ENCODE measurements at regions not wholly inside any gene's neighbourhood (a gene's known extent, or its start where the extent isn't known, plus 50 kb on each side); places are given as distances from the start of the nearest gene placed in this dataset.
A peak's percentile ranks its signal among the peaks of the same experiment; 100 is the strongest.
"Not testable (repeated sequence)": the region's sequence is repeated elsewhere in the genome, so short reads cannot be mapped to it uniquely, and the experiment has no call there.

GRCh38 chr12:70008944-70009343 lies 183.9 kb downstream of the MYRFL start:
- no peak for DNase-seq (ENCODE audit: low spot score)

DNA sequence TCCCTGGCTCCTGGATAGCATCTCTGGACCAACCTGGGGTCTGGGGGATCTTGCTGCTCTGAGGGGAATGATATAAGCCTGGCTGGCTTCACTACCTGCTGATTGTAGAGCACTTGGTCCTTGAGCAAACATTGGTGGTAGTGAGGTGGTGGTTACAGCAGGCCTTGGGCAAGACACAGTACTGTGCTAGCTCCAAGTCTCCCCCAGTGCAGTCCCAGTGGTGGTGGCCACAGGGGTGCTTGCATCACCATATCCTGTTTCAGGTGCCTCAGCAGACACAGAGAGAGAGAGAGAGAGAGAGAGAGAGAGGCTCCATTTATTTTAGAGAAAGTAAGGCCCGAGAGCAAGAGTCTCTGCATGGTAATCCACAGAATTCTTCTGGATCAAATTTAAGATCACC lies 186.3 kb downstream of the MYRFL start:
- DNase-seq (ENCODE audit: low spot score), result no peak

GRCh38 chr12:70013016-70013415 lies 188.0 kb downstream of the MYRFL start:
- DNase-seq (ENCODE audit: low spot score), result not testable (repeated sequence)

DNA sequence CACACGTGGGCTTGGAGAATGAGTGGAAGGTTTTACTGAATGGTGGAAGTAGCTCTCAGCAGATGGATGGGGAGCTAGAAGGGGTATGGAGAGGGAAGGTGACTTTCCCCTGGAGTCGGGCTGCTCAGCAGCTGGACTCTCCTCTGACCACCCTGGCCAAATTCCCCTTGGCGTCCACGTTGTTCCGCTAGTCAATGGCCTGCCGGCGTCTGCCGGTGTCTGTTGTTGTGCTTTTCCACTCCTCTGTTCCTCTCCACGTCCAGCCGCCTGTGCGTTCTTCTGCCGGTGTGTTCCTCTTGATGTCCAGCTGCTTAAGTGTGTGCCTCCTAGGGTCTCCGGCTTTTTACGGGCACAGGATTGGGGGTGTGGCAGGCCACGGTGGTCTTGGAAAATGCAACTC lies 203.5 kb downstream of the MYRFL start:
- DNase-seq (ENCODE audit: low spot score), result no peak

DNA sequence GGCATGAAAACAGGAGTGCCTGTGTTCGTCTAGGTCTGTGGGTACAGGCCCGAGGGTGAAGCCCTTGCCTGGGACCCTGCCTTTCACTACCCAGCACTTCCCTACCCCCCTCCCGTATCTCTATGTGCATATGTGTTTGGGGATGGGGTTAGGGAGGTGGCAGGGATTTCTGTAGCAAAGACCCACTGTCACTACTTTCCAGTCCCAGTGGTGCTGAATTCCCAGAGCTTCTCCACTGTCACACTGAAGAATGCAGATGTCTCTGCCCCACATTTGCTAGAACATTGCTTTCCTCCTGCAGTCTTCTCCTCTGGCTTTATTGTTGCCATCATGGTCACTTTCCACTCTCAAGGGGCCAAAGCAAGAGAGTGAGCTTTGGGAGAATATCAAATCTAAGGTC lies 203.9 kb downstream of the MYRFL start:
- DNase-seq (ENCODE audit: low spot score), result no peak

- DNase-seq (ENCODE audit: low spot score), result no peak
Measured at GRCh38 chr12:70031046-70031445, 206.0 kb downstream of the MYRFL start.

DNA sequence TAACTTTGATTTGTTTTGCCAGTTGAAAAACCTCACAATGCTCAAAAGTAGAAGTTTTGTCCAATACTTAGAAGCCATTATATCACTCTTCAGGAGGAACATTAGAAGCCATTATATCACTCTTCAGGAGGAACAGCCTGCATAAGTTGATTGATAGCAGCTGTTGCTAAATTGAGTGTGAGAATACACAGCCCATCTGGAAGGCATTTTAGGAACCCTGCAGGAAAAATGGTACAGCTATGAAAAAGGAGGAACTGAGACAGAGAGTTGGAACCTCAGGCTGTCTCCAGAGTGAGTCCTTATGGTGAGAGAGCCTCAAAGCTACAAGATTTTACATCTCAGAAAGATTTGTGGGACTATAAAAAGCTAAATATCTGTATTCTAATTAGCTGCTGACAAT lies 207.0 kb downstream of the MYRFL start:
- DNase-seq (ENCODE audit: low spot score), result no peak

DNA sequence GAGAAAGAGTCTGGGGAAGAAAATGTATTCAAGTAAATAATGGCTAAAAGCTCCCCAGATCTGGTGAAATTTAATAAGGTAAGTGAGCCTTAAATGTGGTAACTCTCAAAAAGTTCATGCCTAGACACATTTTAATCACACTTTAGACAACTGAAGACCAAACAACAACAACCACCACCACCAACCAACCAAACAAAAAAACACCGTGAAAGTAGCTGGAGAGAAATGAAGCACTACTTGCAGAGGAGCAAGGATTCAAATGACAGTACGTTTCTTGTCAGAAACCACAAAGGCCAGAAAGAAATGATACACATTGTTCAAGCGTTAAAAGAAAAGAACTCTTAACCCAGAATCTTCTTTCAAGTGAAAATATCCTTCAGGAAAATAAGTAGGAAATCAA lies 208.3 kb downstream of the MYRFL start:
- DNase-seq (ENCODE audit: low spot score), result no peak

DNA sequence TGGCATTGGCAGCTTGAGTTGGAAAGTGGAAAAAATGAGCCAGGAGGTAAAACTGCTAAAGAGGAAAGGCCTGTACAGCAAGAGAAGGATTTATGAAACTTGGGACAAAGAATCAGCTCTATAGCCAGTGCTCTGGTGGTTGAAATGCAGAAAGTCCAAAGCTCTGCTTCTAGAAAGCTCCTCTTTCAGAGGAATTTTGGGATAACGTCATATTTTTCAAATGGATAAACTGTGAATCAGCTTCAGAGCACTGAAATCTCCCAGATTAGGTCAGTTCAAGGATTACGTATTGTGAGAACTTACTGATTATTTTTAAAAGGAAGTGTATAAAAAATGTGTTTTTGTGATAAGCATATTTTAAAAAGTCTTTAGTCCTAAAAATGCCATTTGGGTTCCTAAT lies 203.1 kb upstream of the CNOT2 start:
- DNase-seq (ENCODE audit: low spot score), result no peak

DNA sequence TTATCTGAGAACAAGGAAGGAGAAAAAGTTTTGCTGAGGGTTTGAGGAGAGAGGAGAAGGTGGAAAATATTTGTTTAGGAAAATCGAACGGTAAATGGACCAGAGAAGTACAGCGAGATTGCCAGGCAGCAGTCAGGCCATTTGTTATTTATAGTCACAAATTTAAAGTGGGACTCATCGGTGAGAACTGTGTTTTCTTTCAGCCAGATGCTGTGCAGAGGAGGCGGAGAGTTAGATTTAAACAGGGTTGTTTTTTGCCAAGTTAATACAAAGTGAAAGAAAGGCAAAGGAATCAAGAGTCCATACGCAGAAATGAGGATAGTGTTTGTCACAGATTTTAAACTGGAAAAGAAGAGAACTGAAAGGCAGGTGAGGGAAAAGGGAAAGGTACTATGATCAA lies 200.6 kb upstream of the CNOT2 start:
- no peak for DNase-seq (ENCODE audit: low spot score)

- no peak for DNase-seq (ENCODE audit: low spot score)
Measured at GRCh38 chr12:70043490-70044138, 199.6 kb upstream of the CNOT2 start.

- DNase-seq (ENCODE audit: low spot score), result no peak
Measured at GRCh38 chr12:70044167-70044566, 199.1 kb upstream of the CNOT2 start.

- no peak for DNase-seq (ENCODE audit: low spot score)
Measured at GRCh38 chr12:70045036-70045435, 198.2 kb upstream of the CNOT2 start.

- no peak for DNase-seq (ENCODE audit: low spot score)
Measured at GRCh38 chr12:70045514-70045913, 197.7 kb upstream of the CNOT2 start.

- no peak for DNase-seq (ENCODE audit: low spot score)
Measured at GRCh38 chr12:70048521-70049250, 194.5 kb upstream of the CNOT2 start.

DNA sequence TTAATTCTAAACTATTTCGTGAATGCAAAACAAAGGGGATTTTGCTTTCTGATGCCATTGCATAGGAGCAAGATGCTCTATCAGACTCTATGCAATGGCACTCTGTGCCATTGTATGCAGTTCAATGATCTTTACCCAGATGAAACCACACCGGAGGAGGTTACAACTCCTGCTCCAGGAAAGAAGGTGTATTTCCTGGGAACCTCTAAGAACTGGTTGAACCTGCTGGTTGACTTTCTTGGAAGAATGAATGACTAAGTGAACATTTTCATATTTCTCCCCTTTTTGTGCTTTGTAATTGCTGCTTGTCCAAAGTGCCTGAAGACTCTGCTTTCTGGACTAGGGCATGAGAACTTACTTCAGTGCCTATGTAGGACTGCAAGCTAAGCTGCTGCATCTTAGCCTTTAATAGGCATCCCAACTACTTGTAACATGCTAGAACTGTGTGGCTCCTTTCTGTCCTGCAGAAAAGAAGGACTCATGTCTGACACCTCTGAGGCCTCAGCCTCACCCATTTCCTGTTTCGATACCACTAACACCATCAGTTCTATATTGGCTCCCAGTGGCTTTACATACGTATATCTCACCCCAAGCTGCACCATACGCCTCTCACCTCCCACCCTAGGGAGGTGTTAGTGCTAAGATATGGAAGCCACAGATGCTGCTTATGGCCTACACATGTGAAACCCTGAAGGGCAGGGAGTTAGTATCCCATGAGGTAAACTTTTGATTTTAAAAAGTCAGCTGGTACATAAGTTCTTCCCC lies 193.5 kb upstream of the CNOT2 start:
- DNase-seq (ENCODE audit: low spot score), result no peak

DNA sequence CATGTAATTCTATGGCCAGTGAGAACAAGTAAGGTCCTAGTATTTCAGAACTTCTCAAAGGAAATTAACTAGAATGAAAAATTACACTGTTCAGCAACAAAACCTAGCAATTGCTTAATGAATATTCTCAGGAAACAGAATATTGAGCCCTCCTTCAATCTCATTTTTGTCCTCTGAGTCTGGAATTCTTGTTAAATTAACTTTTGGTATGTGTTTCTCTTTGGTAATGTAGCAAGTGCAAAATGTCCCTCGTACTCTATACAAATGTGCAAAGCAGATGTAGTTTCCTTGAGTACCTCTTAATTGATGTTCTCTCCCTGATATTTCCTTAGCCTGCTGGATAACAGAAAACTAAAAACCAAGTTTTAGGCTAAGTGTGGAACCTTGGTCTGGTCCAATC lies 190.8 kb upstream of the CNOT2 start:
- DNase-seq (ENCODE audit: low spot score), result no peak

- peak; percentile 60 for DNase-seq (ENCODE audit: low spot score)
Measured at GRCh38 chr12:70052931-70053497, 190.2 kb upstream of the CNOT2 start.

GRCh38 chr12:70059373-70059772 lies 183.9 kb upstream of the CNOT2 start:
- DNase-seq (ENCODE audit: low spot score), result no peak

DNA sequence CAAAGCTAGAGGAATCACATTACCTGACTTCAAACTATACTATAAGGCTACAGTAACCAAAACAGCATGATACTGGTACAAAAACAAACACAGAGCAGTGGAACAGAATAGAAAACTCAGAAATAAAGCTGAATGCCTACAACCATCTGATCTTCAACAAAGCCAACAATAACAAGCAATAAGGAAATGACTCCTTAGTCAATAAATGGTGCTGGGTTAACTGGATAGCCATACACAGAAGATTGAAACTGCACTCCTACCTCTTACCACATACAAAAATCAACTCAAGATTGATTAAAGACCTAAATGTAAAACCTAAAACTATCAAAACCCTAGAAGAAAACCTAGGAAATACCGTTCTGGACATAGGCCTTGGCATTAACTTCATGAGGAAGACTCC lies 182.6 kb upstream of the CNOT2 start:
- DNase-seq (ENCODE audit: low spot score), result no peak

DNA sequence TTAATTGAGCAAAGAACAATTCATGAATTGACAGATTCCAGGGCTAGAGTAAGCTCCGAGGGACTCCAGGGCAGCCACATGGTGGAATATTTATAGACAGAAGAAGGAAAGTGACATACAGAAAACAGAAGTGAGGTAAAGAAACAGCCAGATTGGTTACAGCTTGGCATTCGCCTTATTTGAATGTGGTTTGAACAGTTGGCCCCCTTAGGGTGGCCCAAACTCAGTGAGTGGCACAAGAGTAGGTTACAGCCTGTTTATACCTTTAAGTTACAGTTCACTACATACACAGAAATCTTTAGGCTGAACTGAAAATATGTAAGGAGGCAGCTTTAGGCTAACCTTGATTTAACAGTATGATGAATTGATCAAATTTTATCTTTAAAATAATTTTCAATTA lies 174.5 kb upstream of the CNOT2 start:
- no peak for DNase-seq (ENCODE audit: low spot score)

- DNase-seq (ENCODE audit: low spot score), result no peak
Measured at GRCh38 chr12:70069221-70070105, 173.8 kb upstream of the CNOT2 start.
